KOPT-K1 (cell line): ENCODE measurements at regions not wholly inside any gene's neighbourhood (a gene's known extent, or its start where the extent isn't known, plus 50 kb on each side); places are given as distances from the start of the nearest gene placed in this dataset.

ENCODE experiments used
- H3K27ac ChIP-seq: fragments of 200-600 bp; sonication (generic); 2 replicates; pipeline ENCODE4 v1.5.1; 2016; ENCODE audit warnings: antibody characterized with exemption, mild to moderate bottlenecking, low read depth, low read length; ENCODE audit not compliant: poor library complexity, severe bottlenecking
- H3K36me3 ChIP-seq: fragments of 200-600 bp; sonication (generic); 2 replicates; pipeline ENCODE4 v1.5.1; 2017; ENCODE audit warnings: antibody characterized with exemption, mild to moderate bottlenecking, low read length, moderate library complexity; ENCODE audit not compliant: insufficient read depth
- H3K9me3 ChIP-seq: fragments of 200-600 bp; sonication (generic); 2 replicates; pipeline ENCODE4 v1.5.1; 2017; ENCODE audit warnings: antibody characterized with exemption, low read length, mild to moderate bottlenecking; ENCODE audit not compliant: insufficient read depth, poor library complexity, severe bottlenecking

- Histone ChIP-seq H3K27ac (no peak overlapping the region), H3K9me3 (no peaks in the 10 kb centered on the region)
Observed at GRCh38 chr6:11439017-11439420, 98.5 kb upstream of the TMEM170B start.

DNA sequence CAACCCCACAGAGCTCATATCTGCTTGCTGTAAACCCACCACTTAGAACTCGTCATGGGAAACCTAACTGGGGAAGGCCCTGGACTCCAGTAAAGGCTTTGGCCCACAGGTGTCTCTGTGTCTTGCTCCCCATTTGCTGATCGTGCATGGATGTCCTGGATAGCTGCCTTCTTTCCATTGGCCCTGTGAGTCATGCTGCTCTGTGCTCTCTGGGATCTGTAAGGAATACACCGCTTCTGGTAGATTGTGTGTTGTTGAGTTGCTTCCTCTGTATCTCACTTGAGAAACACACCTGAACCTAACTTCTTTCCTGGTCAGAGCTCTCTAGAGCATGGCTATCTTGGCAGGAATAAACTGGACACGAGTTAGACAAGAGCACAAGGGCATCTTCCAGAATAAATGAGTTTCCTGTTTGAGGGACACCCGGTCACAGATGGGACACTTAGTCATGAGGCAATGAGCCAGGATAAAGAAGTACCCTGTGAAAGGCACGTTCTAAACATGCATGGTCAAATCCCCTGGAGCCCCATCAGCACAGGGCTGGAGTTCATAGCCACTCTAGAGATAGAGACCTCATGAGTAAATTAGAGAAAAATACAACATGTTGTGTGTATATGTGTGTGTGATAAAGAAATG is 99.6 kb upstream of the TMEM170B start:
- no peaks in the 10 kb centered on the region for H3K9me3 ChIP-seq
- no peaks in the 10 kb centered on the region for H3K36me3 ChIP-seq
- H3K27ac ChIP-seq, result no peak overlapping the region

More at GRCh38 chr6:11439017-11439420, 98.5 kb upstream of the TMEM170B start:
- no peaks in the 10 kb centered on the region for H3K36me3 ChIP-seq

- no peaks in the 10 kb centered on the region for H3K9me3 ChIP-seq
- no peak overlapping the region for H3K27ac ChIP-seq
Observed at GRCh38 chr6:11436508-11437096, 100.9 kb upstream of the TMEM170B start.

DNA sequence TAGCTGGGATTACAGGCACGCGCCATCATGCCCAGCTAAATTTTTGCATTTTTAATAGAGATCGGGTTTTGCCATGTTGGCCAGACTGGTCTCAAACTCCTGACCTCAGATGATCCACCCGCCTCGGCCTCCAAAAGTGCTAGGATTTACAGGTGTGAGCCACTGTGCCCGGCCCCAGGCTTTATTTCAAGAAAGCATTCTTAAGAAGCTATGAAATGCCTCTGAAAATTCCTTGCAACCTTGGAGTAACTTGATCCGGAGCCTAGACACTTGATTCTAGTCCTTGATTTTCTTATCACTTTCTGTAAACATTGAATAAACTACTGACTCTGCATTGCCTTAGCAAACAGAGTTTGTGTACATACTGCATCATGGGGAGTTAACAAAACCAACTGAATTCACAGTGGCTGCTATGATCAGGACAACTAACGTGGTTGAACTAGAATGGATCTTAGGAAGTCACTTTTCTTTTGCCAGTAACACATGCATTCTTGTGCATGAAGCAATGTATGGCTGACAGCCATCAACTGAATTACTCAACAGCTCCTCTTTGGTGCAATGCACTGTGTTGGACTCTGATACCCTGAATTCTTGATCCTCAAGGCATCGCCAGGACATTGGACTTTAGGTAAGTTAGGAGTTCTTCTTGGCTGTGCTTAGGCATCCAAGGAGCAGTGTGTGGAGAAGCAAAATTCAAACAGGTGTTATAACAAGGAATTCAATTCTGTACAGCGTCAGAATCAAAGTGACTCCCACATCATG is 102.8 kb upstream of the TMEM170B start:
- Histone ChIP-seq H3K27ac (no peak overlapping the region), H3K9me3 (no peaks in the 10 kb centered on the region), H3K36me3 (no peaks in the 10 kb centered on the region)

More at GRCh38 chr6:11436508-11437096, 100.9 kb upstream of the TMEM170B start:
- no peaks in the 10 kb centered on the region for H3K36me3 ChIP-seq

DNA sequence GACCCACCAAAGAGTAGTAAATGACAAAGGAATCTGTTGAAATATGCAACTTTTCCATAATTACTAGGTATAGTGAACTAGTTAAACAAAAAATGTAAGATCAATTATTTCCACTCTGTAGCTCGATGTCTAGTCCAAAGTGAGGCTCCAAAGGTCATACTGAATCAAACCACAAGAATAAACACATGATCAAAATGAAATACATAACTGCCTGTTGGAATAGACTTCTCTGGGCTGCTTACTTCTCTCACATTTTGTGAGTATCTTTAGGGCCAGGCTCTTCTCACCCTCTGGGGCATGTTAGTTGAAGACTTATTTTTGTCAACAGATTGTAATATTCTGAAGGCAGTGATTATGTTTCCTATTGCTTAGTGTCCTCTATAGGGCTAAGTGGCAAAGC is 103.7 kb upstream of the TMEM170B start:
- no peaks in the 10 kb centered on the region for H3K36me3 ChIP-seq
- no peaks in the 10 kb centered on the region for H3K9me3 ChIP-seq
- no peak overlapping the region for H3K27ac ChIP-seq

DNA sequence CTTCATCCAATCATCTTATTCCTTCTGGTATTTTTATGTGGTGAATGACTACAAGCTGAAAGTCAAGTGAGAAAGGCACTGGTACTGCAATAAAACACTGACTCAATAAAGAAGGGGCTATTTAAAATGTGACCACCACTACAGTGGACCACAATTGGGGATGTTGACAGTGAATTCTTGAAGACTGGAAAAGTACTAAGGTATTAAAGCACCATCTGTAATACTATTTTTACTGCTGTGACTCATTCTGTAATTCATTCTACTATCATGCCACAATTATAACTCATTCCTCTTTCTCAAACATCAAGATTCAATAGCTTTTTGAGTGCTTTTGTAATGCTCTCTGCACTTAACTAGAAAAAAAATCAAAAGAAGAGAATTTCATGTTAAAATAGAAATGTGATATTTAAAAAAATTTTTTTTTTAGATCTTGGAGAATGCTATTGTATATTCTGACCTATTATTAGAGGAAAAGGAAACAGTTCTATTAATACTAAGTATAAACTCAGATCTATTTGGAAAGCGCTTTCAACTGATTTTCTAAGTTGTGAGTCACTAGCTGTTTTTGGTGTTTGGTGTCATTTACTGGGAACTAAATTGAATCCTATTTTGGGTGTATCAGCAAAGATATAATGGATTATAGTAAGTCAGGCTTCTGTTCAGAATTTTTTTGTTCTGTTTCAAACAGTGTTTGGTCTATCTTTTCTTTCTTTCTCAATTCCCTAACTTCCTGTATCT is 104.7 kb upstream of the TMEM170B start:
- H3K27ac ChIP-seq, result no peak overlapping the region
- H3K36me3 ChIP-seq, result no peaks in the 10 kb centered on the region
- no peaks in the 10 kb centered on the region for H3K9me3 ChIP-seq

GRCh38 chr6:11432091-11432490 is 105.5 kb upstream of the TMEM170B start:
- Histone ChIP-seq H3K27ac (no peak overlapping the region), H3K36me3 (no peaks in the 10 kb centered on the region), H3K9me3 (no peaks in the 10 kb centered on the region)

- Histone ChIP-seq H3K9me3 (no peaks in the 10 kb centered on the region), H3K27ac (no peak overlapping the region), H3K36me3 (no peaks in the 10 kb centered on the region)
Observed at GRCh38 chr6:11431455-11431937, 106.1 kb upstream of the TMEM170B start.

GRCh38 chr6:11430036-11430435 is 107.5 kb upstream of the TMEM170B start:
- H3K36me3 ChIP-seq, result no peaks in the 10 kb centered on the region
- no peaks in the 10 kb centered on the region for H3K9me3 ChIP-seq
- no peak overlapping the region for H3K27ac ChIP-seq

- Histone ChIP-seq H3K27ac (no peak overlapping the region), H3K9me3 (no peaks in the 10 kb centered on the region)
Observed at GRCh38 chr6:11429577-11429976, 108.0 kb upstream of the TMEM170B start.

DNA sequence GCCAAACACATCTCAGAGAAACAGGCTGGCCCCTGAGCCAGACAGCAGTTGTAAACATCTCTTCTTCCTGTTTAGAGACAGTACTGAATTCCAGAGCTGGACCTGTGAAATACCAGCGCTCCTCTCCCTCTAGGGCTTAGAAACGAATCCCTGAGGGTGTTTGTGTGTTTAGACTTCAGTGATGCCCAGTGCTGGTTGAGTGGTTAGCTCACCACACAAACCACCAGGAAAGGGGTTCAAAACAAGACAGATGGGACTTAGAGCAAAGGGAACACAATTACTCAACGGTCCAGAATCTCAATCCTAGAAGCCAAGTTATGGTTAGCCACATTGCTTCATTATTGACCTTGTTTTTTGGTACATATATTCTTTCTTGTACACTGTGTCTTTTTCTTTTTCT is 108.7 kb upstream of the TMEM170B start:
- H3K27ac ChIP-seq, result no peak overlapping the region
- H3K9me3 ChIP-seq, result no peaks in the 10 kb centered on the region
- H3K36me3 ChIP-seq, result no peaks in the 10 kb centered on the region

More at GRCh38 chr6:11429577-11429976, 108.0 kb upstream of the TMEM170B start:
- H3K36me3 ChIP-seq, result no peaks in the 10 kb centered on the region

- Histone ChIP-seq H3K9me3 (no peaks in the 10 kb centered on the region), H3K36me3 (no peaks in the 10 kb centered on the region), H3K27ac (no peak overlapping the region)
Observed at GRCh38 chr6:11428371-11428770, 109.2 kb upstream of the TMEM170B start.

GRCh38 chr6:11427723-11428245 is 109.8 kb upstream of the TMEM170B start:
- Histone ChIP-seq H3K27ac (no peak overlapping the region), H3K9me3 (no peaks in the 10 kb centered on the region), H3K36me3 (no peaks in the 10 kb centered on the region)

DNA sequence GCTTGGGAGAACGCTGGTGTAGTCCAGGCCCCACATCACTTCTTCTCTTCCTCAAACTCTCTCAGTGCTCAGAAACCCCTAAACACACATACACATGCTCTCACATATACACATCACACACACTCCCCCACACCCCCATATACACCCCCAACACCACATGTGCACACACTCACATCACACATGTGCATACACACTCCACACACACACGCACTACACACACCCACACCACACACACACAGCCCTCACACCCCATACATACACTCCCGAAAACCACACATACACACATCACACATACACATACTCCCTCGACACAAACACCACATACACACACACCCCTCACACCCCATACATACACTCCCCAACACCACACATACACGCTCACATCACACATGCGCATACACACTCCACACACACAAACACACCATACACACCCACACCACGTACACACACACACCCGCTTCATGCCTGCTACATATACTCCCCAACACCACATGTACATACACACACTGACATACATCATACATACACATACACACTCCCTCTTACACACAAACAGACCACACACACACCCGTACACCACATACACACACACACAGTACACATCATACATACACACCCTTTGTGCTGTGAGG is 110.3 kb upstream of the TMEM170B start:
- no peak overlapping the region for H3K27ac ChIP-seq
- no peaks in the 10 kb centered on the region for H3K36me3 ChIP-seq
- no peaks in the 10 kb centered on the region for H3K9me3 ChIP-seq
